GM13976 (cell line): ENCODE measurements at regions not wholly inside any gene's neighbourhood (a gene's known extent, or its start where the extent isn't known, plus 50 kb on each side); places are given as distances from the start of the nearest gene placed in this dataset.

Experiments
- DNase-seq: peaks from one replicate; pipeline ENCODE4 v3.0.0; 2012; ENCODE audit warnings: low spot score
- in situ Hi-C: fragments of 300-500 bp; cut with MboI; formaldehyde crosslinking; loops from one replicate; pipeline ENCODE4 v1.12.0; 2022; ENCODE audit warnings: low sequenced_read_pairs, mixed read lengths, inconsistent platforms; ENCODE audit not compliant: unreplicated experiment
- TF ChIP-seq, protein P1 (sequence below): IDR thresholded peaks from 2 replicates; pipeline ENCODE4 v1.5.1; 2012; ENCODE audit warnings: borderline replicate concordance, mild to moderate bottlenecking; ENCODE audit not compliant: insufficient read depth; ENCODE audit errors: extremely low read depth, missing control alignments, control extremely low read depth

DNA sequence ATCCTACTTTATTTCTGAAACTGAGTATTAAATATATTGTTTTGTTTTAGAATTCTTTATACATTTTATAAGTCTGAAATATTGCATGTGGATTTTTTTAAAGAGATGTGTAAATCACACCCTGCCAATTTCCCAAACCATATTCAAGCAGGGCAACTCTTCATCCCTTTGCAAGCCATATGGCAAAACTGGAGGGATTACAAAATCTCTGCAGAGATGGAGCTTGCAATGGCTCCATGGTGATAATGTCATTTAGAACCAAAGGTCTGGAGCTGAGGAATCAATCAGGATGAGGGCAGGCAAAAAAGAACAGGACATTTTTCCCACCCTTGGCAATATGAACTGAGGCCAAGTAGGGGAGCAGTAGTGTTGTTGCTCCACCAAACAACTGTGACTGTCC lies 173.4 kb downstream of the BMP4 start:
- in situ Hi-C loops = no loop called here
- no peak for DNase-seq
- TF ChIP-seq, protein P1, sequence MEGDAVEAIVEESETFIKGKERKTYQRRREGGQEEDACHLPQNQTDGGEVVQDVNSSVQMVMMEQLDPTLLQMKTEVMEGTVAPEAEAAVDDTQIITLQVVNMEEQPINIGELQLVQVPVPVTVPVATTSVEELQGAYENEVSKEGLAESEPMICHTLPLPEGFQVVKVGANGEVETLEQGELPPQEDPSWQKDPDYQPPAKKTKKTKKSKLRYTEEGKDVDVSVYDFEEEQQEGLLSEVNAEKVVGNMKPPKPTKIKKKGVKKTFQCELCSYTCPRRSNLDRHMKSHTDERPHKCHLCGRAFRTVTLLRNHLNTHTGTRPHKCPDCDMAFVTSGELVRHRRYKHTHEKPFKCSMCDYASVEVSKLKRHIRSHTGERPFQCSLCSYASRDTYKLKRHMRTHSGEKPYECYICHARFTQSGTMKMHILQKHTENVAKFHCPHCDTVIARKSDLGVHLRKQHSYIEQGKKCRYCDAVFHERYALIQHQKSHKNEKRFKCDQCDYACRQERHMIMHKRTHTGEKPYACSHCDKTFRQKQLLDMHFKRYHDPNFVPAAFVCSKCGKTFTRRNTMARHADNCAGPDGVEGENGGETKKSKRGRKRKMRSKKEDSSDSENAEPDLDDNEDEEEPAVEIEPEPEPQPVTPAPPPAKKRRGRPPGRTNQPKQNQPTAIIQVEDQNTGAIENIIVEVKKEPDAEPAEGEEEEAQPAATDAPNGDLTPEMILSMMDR = no peak

DNA sequence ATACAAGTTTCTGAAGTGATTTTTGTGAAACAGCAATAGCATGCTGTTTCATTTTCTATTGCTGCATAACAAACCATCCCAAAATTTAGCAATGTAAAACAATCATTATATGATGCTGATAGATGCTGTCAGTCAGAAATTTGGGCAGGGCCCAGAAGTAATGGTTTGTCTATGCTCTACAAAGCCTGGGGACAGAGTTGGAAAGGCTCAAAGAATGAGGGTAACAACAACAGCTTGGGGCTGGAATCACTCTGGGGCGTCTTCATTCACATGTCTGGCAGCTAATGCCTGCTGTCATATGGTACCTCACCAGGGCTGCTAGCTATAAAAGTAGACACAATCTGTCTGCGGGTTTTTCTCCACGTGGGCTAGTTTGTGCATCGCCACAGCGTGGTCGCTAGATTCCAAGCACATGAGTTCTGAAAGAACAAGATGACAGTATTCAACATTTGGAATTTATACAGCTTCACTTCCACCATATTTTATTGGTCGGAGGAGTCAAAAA lies 176.5 kb downstream of the BMP4 start:
- in situ Hi-C loops = no loop called here
- TF ChIP-seq, protein P1 = no peak

DNA sequence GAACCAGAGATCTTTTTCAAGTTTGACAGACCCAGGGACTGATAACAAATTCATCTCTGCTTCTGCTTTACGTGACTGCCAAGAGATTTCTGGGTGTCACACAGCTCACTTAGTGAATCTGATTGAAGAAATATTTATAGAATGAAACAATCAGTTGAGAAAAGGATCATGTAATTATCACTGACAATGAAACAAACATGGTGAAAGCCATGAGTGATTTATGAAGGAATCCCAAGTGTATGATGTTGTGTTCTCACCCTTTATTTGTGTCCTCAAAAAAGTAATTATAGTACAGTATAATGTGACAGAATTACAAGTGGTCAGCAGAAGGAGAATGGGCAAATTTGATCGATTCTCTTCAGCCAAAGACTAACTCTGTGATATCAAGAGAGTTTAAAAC lies 177.3 kb downstream of the BMP4 start:
- TF ChIP-seq, protein P1 = no peak
- no peak for DNase-seq
- in situ Hi-C loops = no loop called here

More for the DNA sequence above, 176.5 kb downstream of the BMP4 start:
- no peak for DNase-seq

DNA sequence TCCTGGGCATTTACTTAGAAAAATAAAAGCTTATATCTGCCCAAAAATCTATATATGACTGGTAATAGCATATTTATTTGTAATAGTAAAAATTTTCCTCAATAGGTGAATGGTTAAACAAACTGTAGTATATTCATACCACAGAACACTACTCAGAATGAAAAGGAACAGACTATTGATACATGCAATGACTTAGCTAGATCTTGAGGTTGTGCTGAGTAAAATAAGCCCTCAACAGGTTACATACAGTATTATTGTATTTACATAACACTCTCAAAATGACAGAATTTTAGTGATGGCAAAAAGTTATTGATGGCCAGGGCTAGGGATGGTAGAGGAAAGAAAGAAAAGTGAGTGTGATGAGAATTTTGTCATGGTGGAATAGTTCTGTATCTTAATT lies 178.4 kb downstream of the BMP4 start:
- DNase-seq = no peak
- TF ChIP-seq, protein P1 = no peak
- in situ Hi-C loops = no loop called here

DNA sequence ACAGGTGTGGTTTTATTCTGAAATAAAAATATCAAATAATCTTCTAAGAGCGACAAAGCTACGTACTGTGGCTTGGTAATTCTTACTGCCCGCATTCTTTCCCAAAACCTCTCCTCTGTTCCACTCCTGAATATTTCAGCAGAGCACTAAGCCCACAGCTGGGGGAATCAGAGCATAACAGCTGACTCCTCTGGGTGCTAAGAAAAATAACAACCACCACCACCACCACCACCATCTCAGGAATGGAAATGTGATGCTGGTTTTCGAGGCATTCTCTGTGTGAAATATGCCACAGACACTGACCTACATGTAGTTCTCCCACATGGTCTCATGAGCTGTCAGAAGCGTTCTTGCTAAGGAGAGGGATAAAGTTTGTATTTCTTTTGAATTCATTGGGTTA lies 183.7 kb downstream of the BMP4 start:
- in situ Hi-C loops = no loop called here
- TF ChIP-seq, protein P1 = no peak
- DNase-seq = no peak

DNA sequence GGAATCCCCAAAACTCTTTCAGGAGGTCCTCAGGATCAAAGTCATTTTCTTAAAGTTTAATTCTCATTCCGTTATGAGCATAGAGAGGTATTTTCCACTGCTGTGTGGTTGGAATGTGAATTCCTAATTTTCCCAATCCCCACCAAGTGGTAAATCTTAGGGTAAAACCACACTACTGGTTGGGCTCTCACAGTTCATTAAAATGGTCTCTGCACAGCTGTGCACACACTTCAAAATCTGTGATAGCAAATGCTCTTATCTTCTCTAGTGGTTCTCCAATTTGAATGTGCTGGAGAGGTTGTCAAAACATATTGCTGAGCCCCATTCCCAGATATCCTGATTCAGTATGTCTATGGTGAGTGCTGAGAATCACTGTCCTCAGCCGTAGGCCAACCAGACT lies 189.1 kb downstream of the BMP4 start:
- DNase-seq = no peak
- in situ Hi-C loops = no loop called here
- TF ChIP-seq, protein P1 = no peak

DNA sequence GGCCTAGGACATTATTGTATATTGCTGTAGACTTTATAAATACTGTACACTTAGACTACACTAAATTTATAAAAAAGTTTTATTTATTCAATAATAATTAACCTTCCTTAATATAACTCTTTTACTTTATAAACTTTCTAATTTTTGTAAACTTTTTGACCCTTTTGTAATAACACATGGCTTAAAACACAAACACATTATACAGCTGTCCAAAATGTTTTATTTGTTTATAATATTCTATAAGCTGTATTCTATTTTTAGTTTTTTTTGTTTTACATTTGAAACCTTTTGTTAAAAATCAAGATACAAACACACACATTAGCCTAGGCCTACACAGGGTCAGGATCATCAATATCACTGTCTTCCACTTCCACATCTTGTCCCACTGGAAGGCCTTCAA lies 190.0 kb downstream of the BMP4 start:
- in situ Hi-C loops = no loop called here
- DNase-seq = no peak
- TF ChIP-seq, protein P1 = no peak
